B cell (primary cell): ENCODE measurements at regions not wholly inside any gene's neighbourhood (a gene's known extent, or its start where the extent isn't known, plus 50 kb on each side); places are given as distances from the start of the nearest gene placed in this dataset.

Experiments used
- ATAC-seq: fragments of 200-7000 bp; cut with Tn5 transposase; one replicate; pipeline ENCODE4 v1.10.0; 2021; ENCODE audit warnings: low read depth, mild to moderate bottlenecking, moderate number of reproducible peaks, moderate library complexity
- CTCF ChIA-PET: fragments of 350-600 bp; sonication (Branson Sonifier 250); formaldehyde crosslinking; loops from one replicate; lab custom pipeline; 2021; ENCODE audit warnings: antibody characterized with exemption, inconsistent platforms; lab: Charles Lee
- POLR2A ChIA-PET: fragments of 350-600 bp; sonication (Branson Sonifier 250); formaldehyde crosslinking; loops from one replicate; lab custom pipeline; 2021; ENCODE audit warnings: antibody characterized with exemption; lab: Charles Lee
- DNase-seq: peaks from one replicate; pipeline ENCODE4 v3.0.0; 2013
- H2AFZ ChIP-seq: 2 replicates; pipeline ENCODE4 v1.6.1; 2012; ENCODE audit warnings: mild to moderate bottlenecking, low read depth, low read length; ENCODE audit not compliant: insufficient read depth, poor library complexity, severe bottlenecking
- H3K27ac ChIP-seq, 2 donors: 1 replicate in 1 of 2; 2 replicates in 1 of 2; pipeline ENCODE4 v1.5.1; 2012 to 2013; ENCODE audit warnings: low read length in 2 of 2, mild to moderate bottlenecking in 2 of 2, moderate library complexity in 1 of 2
- H3K27me3 ChIP-seq, 4 experiments: fragments of 200-600 bp in 1 of 4; sonication (generic) in 1 of 4; replicated peaks in 1 of 4; 1 replicate in 2 of 4; 2 replicates in 2 of 4; pipeline versions ENCODE4 v1.6.1 to v1.7.0; 2013 to 2016; ENCODE audit warnings: low read length in 3 of 4, mild to moderate bottlenecking in 2 of 4, mixed read lengths in 1 of 4, moderate library complexity in 1 of 4; ENCODE audit not compliant: insufficient read depth in 4 of 4, control insufficient read depth in 3 of 4; ENCODE audit errors: control extremely low read depth in 1 of 4
- H3K36me3 ChIP-seq, 2 experiments: replicated peaks in 1 of 2; 1 replicate in 1 of 2; 2 replicates in 1 of 2; pipeline versions ENCODE4 v1.6.1 to v1.7.1; 2013; ENCODE audit warnings: low read length in 1 of 2; ENCODE audit not compliant: insufficient read depth in 2 of 2, control insufficient read depth in 1 of 2; ENCODE audit errors: control extremely low read depth in 1 of 2, extremely low read depth in 1 of 2
- H3K4me1 ChIP-seq, 2 donors: fragments of 200-600 bp in 1 of 2; sonication (generic) in 1 of 2; 1 replicate in 1 of 2; 2 replicates in 1 of 2; pipeline versions ENCODE4 v1.5.1 to v1.6.1; 2013 to 2017; ENCODE audit warnings: low read length in 2 of 2; ENCODE audit not compliant: control insufficient read depth in 2 of 2, insufficient read depth in 2 of 2
- H3K4me2 ChIP-seq: replicated peaks from 2 replicates; pipeline ENCODE3; 2012; ENCODE audit warnings: mild to moderate bottlenecking, low read depth, low read length; ENCODE audit not compliant: poor library complexity, severe bottlenecking
- H3K4me3 ChIP-seq, 5 experiments: fragments of 200-600 bp in 1 of 5; sonication (generic) in 1 of 5; 1 replicate in 3 of 5; 2 replicates in 2 of 5; pipeline versions ENCODE4 v1.5.1 to v1.7.0; 2011 to 2016; ENCODE audit warnings: low read length in 4 of 5, mild to moderate bottlenecking in 4 of 5, low read depth in 2 of 5, control low read depth in 1 of 5, moderate library complexity in 1 of 5; ENCODE audit not compliant: insufficient read depth in 1 of 5; ENCODE audit errors: control extremely low read depth in 1 of 5, extremely low read depth in 1 of 5
- H3K79me2 ChIP-seq: fragments of 200-600 bp; sonication (generic); one replicate; pipeline ENCODE4 v1.6.0; 2016; ENCODE audit warnings: low read length; ENCODE audit not compliant: control insufficient read depth, insufficient read depth
- H3K9ac ChIP-seq: fragments of 200-600 bp; sonication (generic); 2 replicates; pipeline ENCODE4 v1.6.1; 2017; ENCODE audit warnings: mild to moderate bottlenecking, low read length, moderate library complexity
- H3K9me3 ChIP-seq, 3 donors: one replicate each; pipeline versions ENCODE4 v1.6.1 to v1.7.1; 2013; ENCODE audit warnings: low read length in 2 of 3; ENCODE audit not compliant: control insufficient read depth in 2 of 3, insufficient read depth in 1 of 3; ENCODE audit errors: control extremely low read depth in 1 of 3
- H4K20me1 ChIP-seq: 2 replicates; pipeline ENCODE4 v1.6.0; 2012; ENCODE audit warnings: mild to moderate bottlenecking, low read length; ENCODE audit not compliant: insufficient read depth, control insufficient read depth, poor library complexity, severe bottlenecking
- H3K27ac Mint-ChIP-seq: one replicate; pipeline ENCODE4 v1.8.0; 2021; ENCODE audit warnings: mixed read lengths
- H3K27me3 Mint-ChIP-seq: one replicate; pipeline ENCODE4 v1.8.0; 2021; ENCODE audit warnings: mixed read lengths
- H3K4me1 Mint-ChIP-seq: one replicate; pipeline ENCODE4 v1.8.0; 2021; ENCODE audit warnings: mixed read lengths
- H3K4me3 Mint-ChIP-seq: one replicate; pipeline ENCODE4 v1.8.0; 2021; ENCODE audit warnings: mixed read lengths
- H3K9me3 Mint-ChIP-seq: one replicate; pipeline ENCODE4 v1.8.0; 2022; ENCODE audit warnings: mixed read lengths; ENCODE audit not compliant: insufficient read depth
- EZH2 ChIP-seq: IDR thresholded peaks from 2 replicates; pipeline ENCODE4 v1.6.1; 2012; ENCODE audit warnings: borderline replicate concordance, low read depth, mild to moderate bottlenecking, moderate library complexity, low read length; ENCODE audit not compliant: insufficient read depth, poor library complexity, severe bottlenecking
- WGBS: methylation state at CpG from one replicate; pipeline ENCODE4 v1.1.5; 2013; ENCODE audit warnings: missing lambda C conversion rate; ENCODE audit not compliant: insufficient coverage; 5-methylcytosine and 5-hydroxymethylcytosine counted together
- intact Hi-C: fragments of 100-400 bp; cut with micrococcal nuclease; formaldehyde crosslinking; loops from one replicate; pipeline ENCODE4 v1.10.0; 2022
- TF ChIP-seq, protein P1 (sequence below): fragments of 200-600 bp; IDR thresholded peaks from one replicate; pipeline ENCODE4 v1.8.0; 2022; ENCODE audit warnings: antibody characterized with exemption, mild to moderate bottlenecking

- H3K79me2 ChIP-seq, result no peaks in the 10 kb centered on the region
- Mint-ChIP-seq H3K27ac (no peak overlapping the region), H3K9me3 (no peaks in the 10 kb centered on the region), H3K4me1 (no peaks in the 10 kb centered on the region), H3K27me3 (no peaks in the 10 kb centered on the region), H3K4me3 (no peak overlapping the region)
- no peak for TF ChIP-seq EZH2
- TF ChIP-seq, protein P1, sequence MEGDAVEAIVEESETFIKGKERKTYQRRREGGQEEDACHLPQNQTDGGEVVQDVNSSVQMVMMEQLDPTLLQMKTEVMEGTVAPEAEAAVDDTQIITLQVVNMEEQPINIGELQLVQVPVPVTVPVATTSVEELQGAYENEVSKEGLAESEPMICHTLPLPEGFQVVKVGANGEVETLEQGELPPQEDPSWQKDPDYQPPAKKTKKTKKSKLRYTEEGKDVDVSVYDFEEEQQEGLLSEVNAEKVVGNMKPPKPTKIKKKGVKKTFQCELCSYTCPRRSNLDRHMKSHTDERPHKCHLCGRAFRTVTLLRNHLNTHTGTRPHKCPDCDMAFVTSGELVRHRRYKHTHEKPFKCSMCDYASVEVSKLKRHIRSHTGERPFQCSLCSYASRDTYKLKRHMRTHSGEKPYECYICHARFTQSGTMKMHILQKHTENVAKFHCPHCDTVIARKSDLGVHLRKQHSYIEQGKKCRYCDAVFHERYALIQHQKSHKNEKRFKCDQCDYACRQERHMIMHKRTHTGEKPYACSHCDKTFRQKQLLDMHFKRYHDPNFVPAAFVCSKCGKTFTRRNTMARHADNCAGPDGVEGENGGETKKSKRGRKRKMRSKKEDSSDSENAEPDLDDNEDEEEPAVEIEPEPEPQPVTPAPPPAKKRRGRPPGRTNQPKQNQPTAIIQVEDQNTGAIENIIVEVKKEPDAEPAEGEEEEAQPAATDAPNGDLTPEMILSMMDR, result no peak
- CTCF ChIA-PET, result no interaction called here
- H3K27me3 ChIP-seq, result no peaks in the 10 kb centered on the region
- peaks cover 0 to 3% (median 0%) of the 10 kb centered on the region in 3 donors for H3K9me3 ChIP-seq
- H4K20me1 ChIP-seq, result no peaks in the 10 kb centered on the region
- ATAC-seq (no peak), DNase-seq (no peak)
- POLR2A ChIA-PET, result no interaction called here
- H3K4me3 ChIP-seq, result no peak overlapping the region
- no peak overlapping the region for H3K9ac ChIP-seq
- no CpG with 5 or more reads among the region's 5 CpGs for WGBS
- no peaks in the 10 kb centered on the region for H3K4me1 ChIP-seq
- intact Hi-C loops, result no loop called here
- H3K27ac ChIP-seq, result no peak overlapping the region
- no peaks in the 10 kb centered on the region for H3K36me3 ChIP-seq
- H3K4me2 ChIP-seq, result no peak overlapping the region
- H2AFZ ChIP-seq, result no peak overlapping the region
These were observed 380.8 kb upstream of the ANXA10 start for GRCh38 chr4:167711517-167711916.

DNA sequence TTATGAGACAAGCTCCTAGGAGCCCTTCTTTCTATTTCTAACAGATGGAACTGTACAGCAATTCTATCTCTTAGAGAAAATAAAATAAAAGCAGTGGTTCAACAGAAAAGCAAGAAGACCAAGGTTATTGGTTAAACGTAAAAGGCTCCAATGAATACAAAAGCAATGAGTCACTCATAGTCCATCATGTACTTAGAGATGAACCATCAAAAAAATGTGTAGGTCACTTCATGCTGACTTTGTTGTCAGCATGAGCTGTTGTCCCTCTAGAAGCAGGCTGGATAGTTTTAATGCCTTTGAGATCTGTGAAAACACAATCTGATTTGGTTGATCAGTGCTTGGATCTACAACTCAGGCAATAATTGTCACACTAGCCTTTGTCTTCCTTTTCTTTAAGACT, 378.6 kb upstream of the ANXA10 start:
- no peak overlapping the region for H3K27ac Mint-ChIP-seq
- DNase-seq, result no peak
- Histone ChIP-seq H3K9me3 (peaks cover 0 to 3% (median 0%) of the 10 kb centered on the region in 3 donors), H3K27me3 (no peaks in the 10 kb centered on the region), H3K4me1 (no peaks in the 10 kb centered on the region), H3K9ac (no peak overlapping the region), H3K4me2 (no peak overlapping the region), H3K79me2 (no peaks in the 10 kb centered on the region), H3K4me3 (no peak overlapping the region), H3K27ac (no peak overlapping the region), H4K20me1 (no peaks in the 10 kb centered on the region), H2AFZ (no peak overlapping the region), H3K36me3 (no peaks in the 10 kb centered on the region)
- no peaks in the 10 kb centered on the region for H3K4me1 Mint-ChIP-seq
- TF ChIP-seq, protein P1, result no peak
- TF ChIP-seq EZH2, result no peak
- ChIA-PET POLR2A (no interaction called here), CTCF (no interaction called here)
- intact Hi-C loops, result no loop called here
- H3K4me3 Mint-ChIP-seq, result no peak overlapping the region
- WGBS, result no CpG with 5 or more reads among the region's 1 CpG
- no peaks in the 10 kb centered on the region for H3K27me3 Mint-ChIP-seq
- no peak for ATAC-seq
- no peaks in the 10 kb centered on the region for H3K9me3 Mint-ChIP-seq
